Mesothelial cell of epicardium (in vitro differentiated cells): ENCODE measurements at regions not wholly inside any gene's neighbourhood (a gene's known extent, or its start where the extent isn't known, plus 50 kb on each side); places are given as distances from the start of the nearest gene placed in this dataset.
A peak's percentile ranks its signal among the peaks of the same experiment; 100 is the strongest.

ENCODE experiments used
- DNase-seq, 2 experiments: peaks; one replicate each; pipeline ENCODE4 v3.0.0; 2021; ENCODE audit warnings: low spot score in 2 of 2; ENCODE audit not compliant: unreplicated experiment in 2 of 2
- H3K27ac Mint-ChIP-seq: 2 replicates; pipeline ENCODE4 v1.8.0; 2021; ENCODE audit warnings: mixed read lengths
- H3K27me3 Mint-ChIP-seq: 2 replicates; pipeline ENCODE4 v1.8.0; 2021; ENCODE audit warnings: low read depth, mixed read lengths
- H3K36me3 Mint-ChIP-seq: 2 replicates; pipeline ENCODE4 v1.8.0; 2021; ENCODE audit warnings: mixed read lengths
- H3K4me1 Mint-ChIP-seq: 2 replicates; pipeline ENCODE4 v1.8.0; 2021; ENCODE audit warnings: mixed read lengths
- H3K4me3 Mint-ChIP-seq: 2 replicates; pipeline ENCODE4 v1.8.0; 2021; ENCODE audit warnings: mild to moderate bottlenecking, moderate library complexity, mixed read lengths
- H3K9me3 Mint-ChIP-seq: 2 replicates; pipeline ENCODE4 v1.8.0; 2021; ENCODE audit warnings: mixed read lengths
- CTCF ChIP-seq: fragments of 200-600 bp; sonication (generic); IDR thresholded peaks from one replicate; pipeline ENCODE4 v1.5.0; 2021; ENCODE audit warnings: antibody characterized with exemption; ENCODE audit not compliant: unreplicated experiment

GRCh38 chr14:99098199-99098598, 173.8 kb downstream of the BCL11B start:
- H3K9me3 Mint-ChIP-seq = peaks cover 3% of the 10 kb centered on the region
- H3K27me3 Mint-ChIP-seq = no peaks in the 10 kb centered on the region
- no peaks in the 10 kb centered on the region for H3K36me3 Mint-ChIP-seq
- no peak overlapping the region for H3K4me3 Mint-ChIP-seq
- DNase-seq = no peak
- TF ChIP-seq CTCF = no peak
- no peak overlapping the region for H3K27ac Mint-ChIP-seq
- H3K4me1 Mint-ChIP-seq = peaks cover 42% of the 10 kb centered on the region

DNA sequence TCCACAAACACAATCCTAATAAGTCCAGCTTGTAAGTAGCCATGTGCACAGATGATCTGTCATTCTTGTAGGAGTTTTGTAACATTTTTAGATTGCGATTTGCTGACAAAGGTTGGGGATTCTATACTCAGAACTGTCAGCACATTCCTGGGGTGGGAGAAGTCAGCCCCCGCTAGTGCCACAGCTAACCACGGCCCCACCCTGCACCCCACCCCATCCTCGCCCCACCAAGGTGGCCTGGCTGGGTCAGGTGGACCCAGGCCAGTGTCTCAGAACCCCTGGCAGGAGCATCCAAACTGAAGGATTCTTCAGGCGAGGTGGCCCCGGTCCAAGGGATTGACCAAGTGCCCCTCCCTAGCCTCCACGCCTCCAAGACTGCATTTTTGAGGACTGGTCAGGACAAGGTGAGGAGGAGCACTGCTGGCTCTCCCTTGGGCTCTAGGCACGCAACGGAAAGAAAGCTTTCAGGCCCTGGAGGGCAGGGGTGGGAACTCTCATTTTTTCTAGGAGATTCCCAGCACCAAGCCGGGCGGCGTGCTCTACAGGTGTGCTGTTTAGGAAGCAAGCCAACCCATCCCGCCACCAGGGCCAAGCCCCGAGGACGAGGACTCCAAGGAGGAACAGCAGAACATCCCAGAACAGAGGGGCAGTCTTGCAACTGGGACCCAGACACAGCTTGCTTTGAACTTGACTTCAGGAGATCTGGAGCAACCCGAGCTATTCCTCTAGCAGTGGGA, 172.8 kb downstream of the BCL11B start:
- no peak overlapping the region for H3K4me3 Mint-ChIP-seq

DNA sequence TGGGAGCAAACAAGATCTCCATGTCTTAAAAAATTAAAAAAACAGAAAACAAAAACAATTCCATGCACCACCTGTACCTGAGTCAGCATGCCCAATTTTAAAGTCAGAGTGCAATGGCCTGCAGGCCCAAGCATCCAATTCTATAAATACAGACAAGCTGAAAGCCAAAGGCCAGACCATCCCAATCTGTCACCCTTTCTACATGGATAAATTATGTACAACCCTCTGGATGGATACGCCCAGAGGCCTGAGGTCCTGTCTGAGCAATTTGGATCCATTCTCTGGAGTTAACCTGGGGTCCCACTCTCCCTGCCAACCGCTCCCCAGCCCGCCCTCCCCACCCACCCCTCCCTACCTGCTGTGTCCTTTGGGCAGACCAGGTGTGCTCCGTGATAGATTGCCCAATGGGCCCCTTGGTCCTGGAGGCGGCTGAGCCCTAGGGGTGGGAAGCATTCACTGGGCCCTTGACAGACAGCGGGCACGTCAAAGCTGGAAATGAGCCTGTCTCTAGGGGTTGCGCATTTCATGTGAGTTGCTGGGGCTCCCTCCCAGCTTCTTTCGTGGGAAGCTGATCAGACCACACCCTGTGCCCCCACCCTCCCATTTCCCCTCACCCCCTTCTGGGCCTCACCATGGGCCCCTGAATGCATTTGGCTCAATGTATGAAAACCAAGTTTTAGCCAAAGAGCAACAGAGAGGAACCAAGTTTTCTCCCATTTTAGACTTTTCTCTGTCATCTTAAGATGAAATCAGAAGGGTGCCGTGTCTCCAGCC, 171.3 kb downstream of the BCL11B start:
- no peak for TF ChIP-seq CTCF
- Mint-ChIP-seq H3K27me3 (no peaks in the 10 kb centered on the region), H3K27ac (peak overlapping the region; percentile 82), H3K4me1 (peaks cover 38% of the 10 kb centered on the region), H3K9me3 (peaks cover 19% of the 10 kb centered on the region), H3K36me3 (peaks cover 6% of the 10 kb centered on the region), H3K4me3 (no peak overlapping the region)
- no peak for DNase-seq

More for the DNA sequence above, 172.8 kb downstream of the BCL11B start:
- no peak overlapping the region for H3K27ac Mint-ChIP-seq
- peaks cover 4% of the 10 kb centered on the region for H3K36me3 Mint-ChIP-seq
- TF ChIP-seq CTCF = no peak
- peaks cover 38% of the 10 kb centered on the region for H3K4me1 Mint-ChIP-seq
- no peak for DNase-seq
- peaks cover 8% of the 10 kb centered on the region for H3K9me3 Mint-ChIP-seq
- no peaks in the 10 kb centered on the region for H3K27me3 Mint-ChIP-seq

- peak overlapping the region; percentile 82 for H3K27ac Mint-ChIP-seq
These were observed 170.0 kb downstream of the BCL11B start for GRCh38 chr14:99101855-99102461.

More at GRCh38 chr14:99101855-99102461, 170.0 kb downstream of the BCL11B start:
- H3K4me3 Mint-ChIP-seq = peak overlapping the region; percentile 14
- peaks cover 8% of the 10 kb centered on the region for H3K36me3 Mint-ChIP-seq
- H3K4me1 Mint-ChIP-seq = peaks cover 38% of the 10 kb centered on the region
- H3K9me3 Mint-ChIP-seq = peaks cover 22% of the 10 kb centered on the region
- no peaks in the 10 kb centered on the region for H3K27me3 Mint-ChIP-seq
- TF ChIP-seq CTCF = no peak
- no peak for DNase-seq
